ENCODE measurements at regions not wholly inside any gene's neighbourhood (a gene's known extent, or its start where the extent isn't known, plus 50 kb on each side); places are given as distances from the start of the nearest gene placed in this dataset.

GRCh38 chr19:28497887-28498286 is 715.1 kb downstream of the UQCRFS1 start:
- TF ChIP-seq YY1 (IDR thresholded peaks at IDR 0.05; ENCODE audit: insufficient read depth, insufficient read length): no peak
- TF ChIP-seq ZNF274 (IDR thresholded peaks at IDR 0.05; ENCODE audit: low read depth, low read length): no peak
- TF ChIP-seq SUZ12 (IDR thresholded peaks at IDR 0.05; ENCODE audit: extremely low read depth, insufficient read depth, insufficient read length): no peak

Data from NT2/D1 (cell line).